ENCODE measurements at regions not wholly inside any gene's neighbourhood (a gene's known extent, or its start where the extent isn't known, plus 50 kb on each side); places are given as distances from the start of the nearest gene placed in this dataset.

- DNase-seq = no peak
Observed at GRCh38 chr3:194806991-194807630, 121.4 kb downstream of the FAM43A start.

GRCh38 chr3:194808640-194809097 is 123.0 kb downstream of the FAM43A start:
- no peak for DNase-seq

GRCh38 chr3:194809382-194809781 is 123.7 kb downstream of the FAM43A start:
- DNase-seq = no peak

GRCh38 chr3:194810076-194810475 is 124.4 kb downstream of the FAM43A start:
- no peak for DNase-seq

GRCh38 chr3:194811118-194811517 is 125.4 kb downstream of the FAM43A start:
- DNase-seq = no peak

GRCh38 chr3:194812176-194812575 is 126.5 kb downstream of the FAM43A start:
- no peak for DNase-seq

GRCh38 chr3:194814878-194815357 is 129.2 kb downstream of the FAM43A start:
- DNase-seq = no peak

- DNase-seq = no peak
Observed at GRCh38 chr3:194816748-194817591, 131.3 kb downstream of the FAM43A start.

- DNase-seq = no peak
Observed at GRCh38 chr3:194817592-194817930, 131.9 kb downstream of the FAM43A start.

GRCh38 chr3:194817936-194818335 is 132.3 kb downstream of the FAM43A start:
- DNase-seq = no peak

- DNase-seq = no peak
Observed at GRCh38 chr3:194824100-194824499, 138.4 kb downstream of the FAM43A start.

GRCh38 chr3:194824701-194825111 is 139.0 kb downstream of the FAM43A start:
- no peak for DNase-seq

GRCh38 chr3:194826594-194826993 is 140.9 kb downstream of the FAM43A start:
- no peak for DNase-seq

- DNase-seq = no peak
Observed at GRCh38 chr3:194827486-194827885, 141.8 kb downstream of the FAM43A start.

GRCh38 chr3:194828116-194828515 is 142.4 kb downstream of the FAM43A start:
- DNase-seq = no peak

- DNase-seq = no peak
Observed at GRCh38 chr3:194828926-194829325, 143.2 kb downstream of the FAM43A start.

- no peak for DNase-seq
Observed at GRCh38 chr3:194830401-194830800, 144.7 kb downstream of the FAM43A start.

GRCh38 chr3:194830978-194831377 is 145.3 kb downstream of the FAM43A start:
- DNase-seq = no peak

GRCh38 chr3:194832346-194833104 is 146.8 kb downstream of the FAM43A start:
- DNase-seq = no peak

GRCh38 chr3:194833114-194833910 is 147.6 kb downstream of the FAM43A start:
- no peak for DNase-seq

GRCh38 chr3:194836661-194837060 is 151.0 kb downstream of the FAM43A start:
- DNase-seq = no peak

GRCh38 chr3:194837457-194838127 is 151.9 kb downstream of the FAM43A start:
- no peak for DNase-seq

Measured in stimulated activated CD4-positive, alpha-beta T cell treated with anti-CD3 and anti-CD28 coated beads, Interleukin-4, amount 100 ng/mL, for 1 hour (primary cell).